ENCODE measurements at regions not wholly inside any gene's neighbourhood (a gene's known extent, or its start where the extent isn't known, plus 50 kb on each side); places are given as distances from the start of the nearest gene placed in this dataset.

DNA sequence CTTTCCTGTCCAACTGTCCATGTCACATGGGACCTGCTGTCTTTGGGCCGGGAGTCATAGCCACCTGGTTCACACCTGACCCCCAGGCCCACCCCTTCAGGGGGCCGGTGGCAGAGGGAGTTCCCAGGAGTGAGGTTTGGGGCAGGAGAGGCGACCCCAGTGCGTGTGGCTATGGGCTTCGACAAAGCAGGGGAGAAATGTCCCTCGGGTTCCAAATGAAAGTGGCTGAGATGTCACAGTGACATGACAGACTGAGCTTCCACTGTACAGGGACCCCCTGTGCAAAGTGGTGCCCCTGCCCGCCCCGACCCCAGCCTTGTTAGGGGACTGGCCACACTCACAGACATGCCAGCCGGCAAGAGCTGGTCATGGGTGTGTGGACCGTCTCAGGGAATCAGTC is 1297.0 kb downstream of the BRD1 start:
- Mint-ChIP-seq H3K27me3 (ENCODE audit: insufficient read depth) (no peaks in the 10 kb centered on the region; the same call in 1 of the 2 replicates), H3K36me3 (ENCODE audit: low read depth) (peaks cover 8% of the 10 kb centered on the region), H3K4me1 (ENCODE audit: low read depth) (no peaks in the 10 kb centered on the region)

DNA sequence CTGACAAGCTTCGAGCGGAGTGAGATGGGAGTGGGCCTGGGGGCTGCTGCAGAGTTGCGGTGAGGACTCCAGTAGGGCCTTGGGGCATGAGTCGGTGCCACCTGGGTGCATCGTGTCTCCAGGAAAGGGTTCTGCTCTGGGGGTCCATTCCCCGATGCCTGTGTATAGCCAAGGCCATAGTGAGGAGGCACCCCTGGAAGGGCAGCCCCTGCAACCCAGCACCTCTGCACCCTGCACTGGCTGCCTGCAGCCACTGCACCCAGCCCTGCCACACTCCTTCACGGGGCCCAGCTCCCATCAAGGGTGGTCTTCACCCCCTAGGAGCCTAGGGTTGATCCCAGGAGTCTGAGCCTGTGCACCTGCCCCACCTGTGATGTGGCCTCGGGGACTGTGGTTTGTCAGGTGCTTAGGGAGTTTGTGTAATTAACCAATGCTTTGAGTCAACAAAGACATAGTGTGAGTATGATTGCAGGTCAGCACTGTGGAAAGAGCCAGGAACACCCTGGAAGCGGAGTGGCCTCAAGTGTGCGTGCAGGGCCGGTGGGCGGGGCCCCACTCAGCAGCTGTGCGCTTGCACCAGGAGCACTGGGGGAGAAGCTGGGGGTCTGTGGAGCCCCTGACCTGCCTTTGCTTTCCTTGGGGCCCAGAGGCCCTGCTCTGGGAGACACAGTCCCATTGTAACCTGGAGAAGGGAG is 1299.3 kb downstream of the BRD1 start:
- Mint-ChIP-seq H3K4me3 (no peak overlapping the region), H3K27ac (no peak overlapping the region), H3K9me3 (peaks cover 52% of the 10 kb centered on the region), H3K27me3 (ENCODE audit: insufficient read depth) (no peaks in the 10 kb centered on the region; the same call in 1 of the 2 replicates), H3K4me1 (ENCODE audit: low read depth) (no peaks in the 10 kb centered on the region), H3K36me3 (ENCODE audit: low read depth) (peaks cover 9% of the 10 kb centered on the region)
- TF ChIP-seq, protein P1, sequence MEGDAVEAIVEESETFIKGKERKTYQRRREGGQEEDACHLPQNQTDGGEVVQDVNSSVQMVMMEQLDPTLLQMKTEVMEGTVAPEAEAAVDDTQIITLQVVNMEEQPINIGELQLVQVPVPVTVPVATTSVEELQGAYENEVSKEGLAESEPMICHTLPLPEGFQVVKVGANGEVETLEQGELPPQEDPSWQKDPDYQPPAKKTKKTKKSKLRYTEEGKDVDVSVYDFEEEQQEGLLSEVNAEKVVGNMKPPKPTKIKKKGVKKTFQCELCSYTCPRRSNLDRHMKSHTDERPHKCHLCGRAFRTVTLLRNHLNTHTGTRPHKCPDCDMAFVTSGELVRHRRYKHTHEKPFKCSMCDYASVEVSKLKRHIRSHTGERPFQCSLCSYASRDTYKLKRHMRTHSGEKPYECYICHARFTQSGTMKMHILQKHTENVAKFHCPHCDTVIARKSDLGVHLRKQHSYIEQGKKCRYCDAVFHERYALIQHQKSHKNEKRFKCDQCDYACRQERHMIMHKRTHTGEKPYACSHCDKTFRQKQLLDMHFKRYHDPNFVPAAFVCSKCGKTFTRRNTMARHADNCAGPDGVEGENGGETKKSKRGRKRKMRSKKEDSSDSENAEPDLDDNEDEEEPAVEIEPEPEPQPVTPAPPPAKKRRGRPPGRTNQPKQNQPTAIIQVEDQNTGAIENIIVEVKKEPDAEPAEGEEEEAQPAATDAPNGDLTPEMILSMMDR (IDR thresholded peaks at IDR 0.05), result no peak
- no peak for DNase-seq

More for the DNA sequence above, 1297.0 kb downstream of the BRD1 start:
- peaks cover 51% of the 10 kb centered on the region for H3K9me3 Mint-ChIP-seq
- TF ChIP-seq, protein P1 (IDR thresholded peaks at IDR 0.05), result no peak
- no peak for DNase-seq
- no peak overlapping the region for H3K4me3 Mint-ChIP-seq
- H3K27ac Mint-ChIP-seq, result no peak overlapping the region

DNA sequence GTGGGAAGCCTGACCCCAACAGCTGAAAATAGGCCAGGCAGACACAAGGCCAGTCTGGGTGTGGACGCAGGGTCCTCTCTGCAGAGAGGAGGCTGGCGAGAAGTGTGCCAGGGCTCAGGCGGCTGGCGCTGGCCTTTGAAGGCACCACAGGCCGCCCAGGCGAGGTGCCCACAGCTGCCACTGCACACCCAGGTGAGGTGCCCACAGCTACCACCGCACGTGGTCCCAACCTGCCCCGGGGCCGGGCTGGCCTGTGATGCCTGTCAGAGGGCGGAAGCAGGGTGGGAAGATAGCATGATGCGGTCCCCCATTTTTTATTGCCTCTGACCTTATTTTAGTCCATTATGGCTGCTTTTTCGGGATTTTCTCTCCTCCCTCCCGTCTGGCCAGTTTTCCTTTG is 1303.9 kb downstream of the BRD1 start:
- Mint-ChIP-seq H3K27ac (no peak overlapping the region), H3K36me3 (ENCODE audit: low read depth) (peaks cover 4% of the 10 kb centered on the region; the same call in 1 of the 2 replicates), H3K4me3 (no peak overlapping the region), H3K9me3 (peaks cover 52% of the 10 kb centered on the region), H3K27me3 (ENCODE audit: insufficient read depth) (peaks cover 2% of the 10 kb centered on the region; the same call in 1 of the 2 replicates), H3K4me1 (ENCODE audit: low read depth) (no peaks in the 10 kb centered on the region)
- DNase-seq, result no peak
- TF ChIP-seq, protein P1 (IDR thresholded peaks at IDR 0.05), result no peak

GRCh38 chr22:48523091-48523490 is 1304.6 kb downstream of the BRD1 start:
- peaks cover 4% of the 10 kb centered on the region; the same call in 1 of the 2 replicates for H3K36me3 Mint-ChIP-seq (ENCODE audit: low read depth)
- H3K4me1 Mint-ChIP-seq (ENCODE audit: low read depth), result no peaks in the 10 kb centered on the region
- no peak for DNase-seq
- H3K27me3 Mint-ChIP-seq (ENCODE audit: insufficient read depth), result peaks cover 2% of the 10 kb centered on the region; the same call in 1 of the 2 replicates
- peaks cover 54% of the 10 kb centered on the region for H3K9me3 Mint-ChIP-seq
- H3K4me3 Mint-ChIP-seq, result no peak overlapping the region
- TF ChIP-seq, protein P1 (IDR thresholded peaks at IDR 0.05), result no peak
- no peak overlapping the region for H3K27ac Mint-ChIP-seq

GRCh38 chr22:48522271-48522670 is 1305.4 kb downstream of the BRD1 start:
- Mint-ChIP-seq H3K4me1 (ENCODE audit: low read depth) (no peaks in the 10 kb centered on the region), H3K36me3 (ENCODE audit: low read depth) (peaks cover 4% of the 10 kb centered on the region; the same call in 1 of the 2 replicates), H3K9me3 (peaks cover 57% of the 10 kb centered on the region), H3K27ac (no peak overlapping the region), H3K4me3 (no peak overlapping the region), H3K27me3 (ENCODE audit: insufficient read depth) (peaks cover 2% of the 10 kb centered on the region; the same call in 1 of the 2 replicates)
- TF ChIP-seq, protein P1 (IDR thresholded peaks at IDR 0.05), result no peak
- DNase-seq, result no peak
